DMS153 treated with DMSO at 0.1 percent for 48 hours (cell line): ENCODE measurements at regions not wholly inside any gene's neighbourhood (a gene's known extent, or its start where the extent isn't known, plus 50 kb on each side); places are given as distances from the start of the nearest gene placed in this dataset.

Experiments
- DNase-seq: peaks from one replicate; lab custom pipeline; 2025; ENCODE audit not compliant: unreplicated experiment; lab: John Stamatoyannopoulos, UW

- no peak for DNase-seq
Measured at GRCh38 chr4:44861756-44862155, 135.4 kb upstream of the GNPDA2 start.

GRCh38 chr4:44859477-44859876 lies 133.1 kb upstream of the GNPDA2 start:
- no peak for DNase-seq

- DNase-seq = no peak
Measured at GRCh38 chr4:44848466-44848865, 122.1 kb upstream of the GNPDA2 start.

GRCh38 chr4:44845993-44846392 lies 119.6 kb upstream of the GNPDA2 start:
- no peak for DNase-seq

- no peak for DNase-seq
Measured at GRCh38 chr4:44845309-44845708, 119.0 kb upstream of the GNPDA2 start.

- no peak for DNase-seq
Measured at GRCh38 chr4:44842531-44842930, 116.2 kb upstream of the GNPDA2 start.

- DNase-seq = no peak
Measured at GRCh38 chr4:44817930-44818329, 91.6 kb upstream of the GNPDA2 start.

GRCh38 chr4:44806071-44806470 lies 79.7 kb upstream of the GNPDA2 start:
- DNase-seq = no peak

- DNase-seq = no peak
Measured at GRCh38 chr4:44804301-44804700, 77.9 kb upstream of the GNPDA2 start.

- DNase-seq = no peak
Measured at GRCh38 chr4:44801384-44801783, 75.0 kb upstream of the GNPDA2 start.

- DNase-seq = no peak
Measured at GRCh38 chr4:44791831-44792230, 65.5 kb upstream of the GNPDA2 start.

- DNase-seq = no peak
Measured at GRCh38 chr4:44777115-44777514, 50.8 kb upstream of the GNPDA2 start.
